H9 (cell line): ENCODE measurements at regions not wholly inside any gene's neighbourhood (a gene's known extent, or its start where the extent isn't known, plus 50 kb on each side); places are given as distances from the start of the nearest gene placed in this dataset.

ENCODE experiments used
- DNase-seq: peaks from one replicate; pipeline ENCODE4 v3.0.0-alpha.2; 2017
- H2AFZ ChIP-seq: one replicate; pipeline ENCODE4 v1.6.1; 2013; ENCODE audit warnings: mild to moderate bottlenecking, low read length, control low read depth, moderate library complexity
- H2AK5ac ChIP-seq: 2 replicates; pipeline ENCODE4 v1.6.1; 2013; ENCODE audit warnings: low read length, control low read depth, mixed read lengths; ENCODE audit not compliant: insufficient read length
- H2BK120ac ChIP-seq: one replicate; pipeline ENCODE4 v1.6.1; 2013; ENCODE audit warnings: low read depth, mild to moderate bottlenecking, low read length, control low read depth, inconsistent platforms; ENCODE audit not compliant: poor library complexity, severe bottlenecking
- H2BK12ac ChIP-seq: 2 replicates; pipeline ENCODE4 v1.6.1; 2013; ENCODE audit warnings: low read length, control low read depth, mixed read lengths, low read depth; ENCODE audit not compliant: insufficient read length
- H2BK15ac ChIP-seq: 2 replicates; pipeline ENCODE4 v1.6.1; 2013; ENCODE audit warnings: low read depth, low read length, control low read depth
- H2BK20ac ChIP-seq: one replicate; pipeline ENCODE4 v1.6.1; 2013; ENCODE audit warnings: low read depth, mild to moderate bottlenecking, low read length, control low read depth, inconsistent platforms; ENCODE audit not compliant: poor library complexity, severe bottlenecking
- H2BK5ac ChIP-seq: 2 replicates; pipeline ENCODE4 v1.6.1; 2013; ENCODE audit warnings: low read length, control low read depth, mixed read lengths; ENCODE audit not compliant: insufficient read length
- H3K14ac ChIP-seq: 2 replicates; pipeline ENCODE4 v1.6.1; 2013; ENCODE audit warnings: low read length, control low read depth; ENCODE audit not compliant: insufficient read depth
- H3K18ac ChIP-seq: 2 replicates; pipeline ENCODE4 v1.6.1; 2013; ENCODE audit warnings: low read depth, mild to moderate bottlenecking, mixed read lengths, low read length, control low read depth; ENCODE audit not compliant: insufficient read length
- H3K23ac ChIP-seq: 2 replicates; pipeline ENCODE4 v1.6.1; 2013; ENCODE audit warnings: low read length, control low read depth, mixed read lengths, low read depth; ENCODE audit not compliant: insufficient read length
- H3K23me2 ChIP-seq: 2 replicates; pipeline ENCODE4 v1.6.1; 2013; ENCODE audit warnings: low read depth, mild to moderate bottlenecking, mixed read lengths, low read length, control low read depth; ENCODE audit not compliant: insufficient read length, poor library complexity, severe bottlenecking
- H3K27ac ChIP-seq: 2 replicates; pipeline ENCODE4 v1.5.1; 2013; ENCODE audit warnings: low read length, control low read depth, mixed read lengths, low read depth; ENCODE audit not compliant: insufficient read length
- H3K27me3 ChIP-seq: 2 replicates; pipeline ENCODE4 v1.6.1; 2013; ENCODE audit warnings: low read length, control low read depth, inconsistent platforms; ENCODE audit not compliant: insufficient read depth
- H3K4ac ChIP-seq: 2 replicates; pipeline ENCODE4 v1.6.1; 2013; ENCODE audit warnings: low read depth, mild to moderate bottlenecking, control low read depth, inconsistent platforms, low read length, moderate library complexity
- H3K4me1 ChIP-seq: 2 replicates; pipeline ENCODE4 v1.6.1; 2013; ENCODE audit warnings: low read length, control low read depth, inconsistent platforms; ENCODE audit not compliant: insufficient read depth
- H3K4me2 ChIP-seq: 2 replicates; pipeline ENCODE4 v1.6.1; 2013; ENCODE audit warnings: low read length, control low read depth, mixed read lengths; ENCODE audit not compliant: insufficient read length, insufficient read depth
- H3K56ac ChIP-seq: 2 replicates; pipeline ENCODE4 v1.6.1; 2013; ENCODE audit warnings: low read depth, mild to moderate bottlenecking, mixed read lengths, low read length, control low read depth; ENCODE audit not compliant: insufficient read length
- H3K79me1 ChIP-seq: 2 replicates; pipeline ENCODE4 v1.6.1; 2013; ENCODE audit warnings: low read depth, mild to moderate bottlenecking, moderate library complexity, low read length, control low read depth, inconsistent platforms; ENCODE audit not compliant: insufficient read depth, poor library complexity, severe bottlenecking
- H3K79me2 ChIP-seq: 2 replicates; pipeline ENCODE4 v1.6.1; 2013; ENCODE audit warnings: low read length, control low read depth, inconsistent platforms; ENCODE audit not compliant: insufficient read depth
- H3K9ac ChIP-seq: 2 replicates; pipeline ENCODE4 v1.6.1; 2013; ENCODE audit warnings: low read length, control low read depth, mixed read lengths; ENCODE audit not compliant: insufficient read length; ENCODE audit errors: extremely low read depth
- H3K9me3 ChIP-seq: one replicate; pipeline ENCODE4 v1.6.1; 2013; ENCODE audit warnings: low read depth, low read length, inconsistent platforms; ENCODE audit not compliant: control insufficient read depth
- H3T11ph ChIP-seq: one replicate; pipeline ENCODE4 v1.6.1; 2013; ENCODE audit warnings: mild to moderate bottlenecking, low read length, control low read depth, inconsistent platforms
- H4K20me1 ChIP-seq: one replicate; pipeline ENCODE4 v1.6.1; 2013; ENCODE audit not compliant: control insufficient read depth, insufficient read length, insufficient read depth
- H4K5ac ChIP-seq: 2 replicates; pipeline ENCODE4 v1.6.1; 2013; ENCODE audit warnings: low read depth, mild to moderate bottlenecking, mixed read lengths, low read length, control low read depth; ENCODE audit not compliant: insufficient read length
- H4K8ac ChIP-seq: replicated peaks from 2 replicates; pipeline ENCODE4 v1.6.1; 2013; ENCODE audit warnings: low read length, control low read depth, mixed read lengths, low read depth; ENCODE audit not compliant: insufficient read length
- H4K91ac ChIP-seq: 2 replicates; pipeline ENCODE4 v1.6.1; 2013; ENCODE audit warnings: low read depth, mild to moderate bottlenecking, moderate library complexity, mixed read lengths, low read length, control low read depth; ENCODE audit not compliant: insufficient read length
- H3K27ac Mint-ChIP-seq, 3 experiments: 2 replicates in 2 of 3; 3 replicates in 1 of 3; pipeline ENCODE4 v1.8.0; 2020 to 2021; ENCODE audit warnings: mixed read lengths in 3 of 3, mild to moderate bottlenecking in 1 of 3, moderate library complexity in 1 of 3
- H3K27me3 Mint-ChIP-seq: 2 replicates; pipeline ENCODE4 v1.8.0; 2021; ENCODE audit warnings: low read depth, mild to moderate bottlenecking, moderate library complexity, mixed read lengths
- H3K36me3 Mint-ChIP-seq, 3 experiments: 2 replicates in 2 of 3; 3 replicates in 1 of 3; pipeline ENCODE4 v1.8.0; 2020 to 2021; ENCODE audit warnings: low read depth in 3 of 3, mixed read lengths in 3 of 3; ENCODE audit not compliant: insufficient read depth in 1 of 3
- H3K4me1 Mint-ChIP-seq, 2 experiments: 2 replicates each; pipeline ENCODE4 v1.8.0; 2020; ENCODE audit warnings: mixed read lengths in 2 of 2
- H3K4me3 Mint-ChIP-seq, 2 experiments: 2 replicates in 1 of 2; 3 replicates in 1 of 2; pipeline ENCODE4 v1.8.0; 2020 to 2021; ENCODE audit warnings: mild to moderate bottlenecking in 2 of 2, mixed read lengths in 2 of 2, moderate library complexity in 1 of 2
- H3K9me3 Mint-ChIP-seq, 2 experiments: 2 replicates in 1 of 2; 3 replicates in 1 of 2; pipeline ENCODE4 v1.8.0; 2020; ENCODE audit warnings: mild to moderate bottlenecking in 2 of 2, mixed read lengths in 2 of 2, moderate library complexity in 1 of 2
- CTCF ChIP-seq: fragments of 200-600 bp; sonication (generic); conservative IDR thresholded peaks from 3 replicates; pipeline ENCODE4 v1.8.0; 2021; ENCODE audit warnings: antibody characterized with exemption, mild to moderate bottlenecking
- WGBS: extraction: QIAGEN DNeasy Blood & Tissue Kit; methylation state at CpG from one replicate; pipeline ENCODE4 v1.1.7; 2013; ENCODE audit warnings: missing lambda C conversion rate, low lambda C conversion rate, mixed read lengths; ENCODE audit not compliant: insufficient read length; ENCODE audit errors: extremely low coverage; 5-methylcytosine and 5-hydroxymethylcytosine counted together

GRCh38 chr11:115820026-115820425, 315.8 kb upstream of the CADM1 start:
- Histone ChIP-seq H3K27me3 (no peaks in the 10 kb centered on the region), H3K56ac (no peak overlapping the region), H3T11ph (no peak overlapping the region), H2BK12ac (no peak overlapping the region), H3K79me1 (no peaks in the 10 kb centered on the region), H2AK5ac (no peak overlapping the region), H3K14ac (no peak overlapping the region), H3K27ac (no peak overlapping the region), H4K5ac (no peak overlapping the region), H3K9ac (no peak overlapping the region), H2BK20ac (no peak overlapping the region), H4K91ac (no peak overlapping the region), H3K4me2 (no peak overlapping the region), H3K79me2 (no peaks in the 10 kb centered on the region), H2BK5ac (no peak overlapping the region), H3K4me1 (peaks cover 9% of the 10 kb centered on the region), H4K20me1 (no peaks in the 10 kb centered on the region), H2AFZ (no peak overlapping the region), H3K18ac (no peak overlapping the region), H3K4ac (no peak overlapping the region), H3K23ac (no peak overlapping the region), H3K23me2 (no peaks in the 10 kb centered on the region), H3K9me3 (no peaks in the 10 kb centered on the region), H2BK120ac (no peak overlapping the region), H4K8ac (no peak overlapping the region), H2BK15ac (no peak overlapping the region)
- peaks cover 32 to 38% of the 10 kb centered on the region in 2 experiments for H3K9me3 Mint-ChIP-seq
- H3K36me3 Mint-ChIP-seq = peaks cover 6 to 34% (median 18%) of the 10 kb centered on the region in 3 experiments
- H3K4me3 Mint-ChIP-seq = no peak overlapping the region
- no peak for DNase-seq
- no peak for TF ChIP-seq CTCF
- H3K4me1 Mint-ChIP-seq = peaks cover 16% of the 10 kb centered on the region in 2 experiments
- no CpG with 5 or more reads among the region's 1 CpG for WGBS
- H3K27ac Mint-ChIP-seq = no peak overlapping the region
- peaks cover 2% of the 10 kb centered on the region; the same call in 1 of the 2 replicates for H3K27me3 Mint-ChIP-seq
